GM18858 (cell line): ENCODE measurements at regions not wholly inside any gene's neighbourhood (a gene's known extent, or its start where the extent isn't known, plus 50 kb on each side); places are given as distances from the start of the nearest gene placed in this dataset.
"Not testable (repeated sequence)": the region's sequence is repeated elsewhere in the genome, so short reads cannot be mapped to it uniquely, and the experiment has no call there.

Experiments used
- ATAC-seq: cut with Tn5 transposase; IDR thresholded peaks from one replicate; pipeline ENCODE4 v1.9.1; 2021; ENCODE audit not compliant: unreplicated experiment

DNA sequence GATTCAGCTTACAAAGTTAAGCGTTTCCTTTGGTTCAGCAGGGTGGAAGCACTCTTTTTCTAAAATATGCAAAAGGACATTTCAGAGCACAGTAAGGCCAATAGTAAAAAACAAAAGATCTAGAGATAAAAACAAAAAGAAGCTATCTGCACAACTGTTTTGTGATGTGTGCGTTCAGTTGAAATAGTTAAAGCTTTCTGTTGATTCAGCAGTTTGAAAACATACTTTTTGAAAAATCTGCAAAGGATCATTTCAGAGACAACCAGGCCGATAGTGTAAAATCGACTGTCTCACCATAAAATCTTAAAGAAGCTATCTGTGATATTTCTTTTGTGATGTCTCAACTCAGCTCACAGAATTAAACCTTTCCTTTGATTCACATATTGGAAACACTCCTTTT, 300.0 kb upstream of the ALG10B start:
- no peak for ATAC-seq

DNA sequence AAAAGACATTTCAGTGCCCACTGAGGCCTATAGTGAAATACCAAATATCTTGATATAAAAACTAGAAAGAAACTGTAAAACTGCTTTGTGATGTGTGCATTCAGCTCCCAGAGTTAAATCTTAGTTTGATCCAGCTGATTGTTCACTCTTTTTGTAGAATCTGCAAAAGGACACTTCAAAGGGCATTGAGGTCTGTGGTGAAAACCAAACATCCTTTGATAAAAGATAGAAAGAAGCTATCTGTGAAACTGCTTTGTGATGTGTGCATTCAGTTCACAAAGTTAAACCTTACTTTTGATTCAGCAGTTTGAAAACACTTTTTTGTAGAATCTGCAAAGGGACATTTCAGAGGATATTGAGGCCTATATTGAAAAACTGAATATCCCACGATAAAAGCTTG, 290.7 kb upstream of the ALG10B start:
- no peak for ATAC-seq

- no peak for ATAC-seq
Measured at GRCh38 chr12:38053113-38053512, 263.5 kb upstream of the ALG10B start.

GRCh38 chr12:38053655-38054464, 262.7 kb upstream of the ALG10B start:
- ATAC-seq, result no peak

DNA sequence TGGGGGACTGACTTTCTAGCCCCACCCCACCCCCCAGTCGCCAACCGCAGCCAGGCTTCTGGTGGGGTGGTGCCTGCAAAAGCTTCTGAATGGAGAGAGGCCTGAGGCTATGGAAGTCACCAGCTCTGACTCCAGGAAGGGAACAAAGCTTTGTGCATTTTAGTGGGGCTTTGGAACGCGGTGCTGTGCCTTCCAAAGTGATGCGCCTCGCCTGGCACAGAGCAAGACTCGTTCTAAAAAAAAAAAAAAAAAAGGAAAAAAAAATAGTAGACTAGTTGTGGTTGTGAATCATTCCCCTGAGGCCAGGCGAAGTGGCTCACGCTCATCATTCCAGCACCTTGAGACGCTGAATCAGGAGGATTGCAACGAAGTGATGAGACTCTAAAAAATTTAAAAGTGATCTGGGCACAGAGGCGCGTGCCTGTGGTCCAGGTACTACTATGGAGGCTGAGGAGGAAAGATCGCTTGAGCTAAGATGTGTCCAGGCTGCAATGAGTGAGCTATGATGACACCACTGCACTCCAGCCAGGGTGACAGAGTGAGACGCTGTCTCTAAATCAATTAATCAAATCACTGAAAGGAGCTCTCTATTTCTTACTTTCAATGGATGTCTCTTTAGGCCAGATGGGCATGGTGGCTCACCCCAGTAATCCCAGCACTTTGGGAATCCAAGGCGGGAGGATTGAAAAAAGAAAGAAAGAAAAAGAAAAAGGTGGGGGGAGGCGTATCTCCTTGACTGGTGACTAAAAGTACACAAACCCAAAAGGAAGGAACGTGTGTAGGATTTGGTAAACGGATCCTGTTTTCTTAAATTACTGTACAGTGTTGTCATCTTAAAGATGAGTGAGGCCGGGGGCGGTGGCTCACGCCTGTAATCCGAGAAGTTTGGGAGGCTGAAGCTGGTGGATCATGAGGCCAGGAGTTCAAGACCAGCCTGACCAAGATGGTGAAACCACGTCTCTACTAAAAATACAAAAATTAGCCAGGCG, 259.6 kb upstream of the ALG10B start:
- ATAC-seq, result no peak

- ATAC-seq, result no peak
Measured at GRCh38 chr12:38099686-38100085, 216.9 kb upstream of the ALG10B start.

GRCh38 chr12:38101753-38102152, 214.8 kb upstream of the ALG10B start:
- ATAC-seq, result no peak

GRCh38 chr12:38102197-38102596, 214.4 kb upstream of the ALG10B start:
- ATAC-seq, result no peak

DNA sequence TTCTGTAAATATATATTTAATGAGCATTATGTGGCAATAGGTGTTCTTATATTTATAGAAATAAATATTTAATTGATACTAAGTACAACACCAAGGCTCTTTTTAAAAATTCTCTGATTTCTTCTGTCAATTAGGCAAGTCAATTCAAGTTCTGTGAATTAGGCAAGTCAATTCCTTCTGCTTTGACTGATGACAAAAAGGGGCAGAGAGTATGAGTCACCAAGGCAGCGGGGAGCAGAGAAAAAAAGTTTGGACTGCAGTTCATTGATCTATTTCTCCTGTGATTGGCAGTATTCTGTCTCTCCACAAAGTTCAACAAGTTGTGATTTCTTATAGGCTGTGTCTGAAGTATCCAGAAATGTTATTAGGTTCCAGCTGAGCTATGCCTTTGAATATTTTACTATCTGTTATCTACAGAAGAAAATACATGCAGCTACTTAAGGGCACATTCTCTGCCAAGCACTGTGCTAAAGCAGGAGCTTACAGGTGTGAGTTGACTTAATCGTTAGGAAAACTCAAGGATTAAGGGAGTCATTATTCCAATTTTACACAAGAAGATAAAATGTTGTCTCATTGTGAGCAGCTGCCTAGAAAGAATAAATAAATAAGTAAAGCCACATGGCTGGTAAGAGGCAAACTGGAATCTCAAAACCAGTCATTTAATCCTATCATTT, 206.4 kb upstream of the ALG10B start:
- ATAC-seq, result no peak

DNA sequence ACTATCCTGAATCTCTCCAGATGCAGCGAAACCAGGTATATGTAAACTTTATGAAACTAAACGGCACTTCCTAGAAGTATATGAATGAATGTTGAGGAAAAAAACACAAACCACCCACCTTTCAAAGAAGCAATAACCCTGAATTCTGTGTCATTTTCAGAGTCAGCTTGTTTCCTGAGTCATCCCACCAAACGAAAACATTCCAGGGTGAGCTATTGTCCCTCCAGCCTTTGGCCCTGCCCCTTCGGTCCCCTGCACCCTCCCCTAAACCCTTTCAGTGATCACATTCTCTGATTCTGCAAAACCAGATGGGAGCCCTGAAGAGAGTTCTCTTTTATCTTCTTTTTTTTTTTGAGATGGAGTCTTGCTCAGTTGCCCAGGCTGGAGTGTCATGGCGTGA, 202.6 kb upstream of the ALG10B start:
- ATAC-seq, result no peak

- ATAC-seq, result no peak
Measured at GRCh38 chr12:38116968-38117367, 199.6 kb upstream of the ALG10B start.

GRCh38 chr12:38118632-38119031, 197.9 kb upstream of the ALG10B start:
- no peak for ATAC-seq

DNA sequence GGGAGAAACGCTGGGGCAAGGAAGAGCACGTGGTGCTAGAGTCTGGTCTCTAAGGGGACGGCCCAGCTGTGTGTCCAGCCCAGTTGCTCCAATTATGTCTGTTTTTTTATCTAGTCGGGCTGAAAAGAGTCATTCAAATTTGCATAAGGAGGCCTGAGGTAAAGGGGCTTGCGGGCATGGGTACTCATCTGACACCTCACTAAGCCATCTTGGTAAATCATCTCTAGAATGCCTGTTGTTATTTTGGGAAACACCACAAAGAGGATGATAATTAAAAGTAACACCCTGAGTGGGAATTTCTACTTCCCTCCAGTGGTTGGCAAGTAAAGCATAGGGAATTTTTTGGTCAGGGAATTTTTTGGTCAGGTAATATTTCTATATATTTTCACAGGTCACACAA, 196.1 kb upstream of the ALG10B start:
- ATAC-seq, result no peak

DNA sequence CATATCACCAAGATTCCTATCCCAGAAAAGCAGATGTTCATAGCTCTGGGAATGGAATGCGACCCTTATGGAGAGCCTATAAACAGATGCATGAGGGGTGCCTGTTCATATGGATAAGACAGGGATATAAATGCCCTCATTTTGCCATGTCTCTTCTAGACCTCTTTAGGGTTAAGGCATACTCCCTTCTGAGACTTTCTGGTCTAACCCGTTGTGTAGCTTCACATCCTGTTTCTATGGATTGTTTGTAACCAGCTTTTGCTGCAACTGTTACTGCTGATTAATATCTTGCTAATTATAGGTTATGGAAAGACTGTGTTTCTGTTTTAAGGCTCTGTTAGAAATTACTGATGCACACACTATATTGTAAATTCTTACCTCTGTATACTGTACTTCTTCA, 193.5 kb upstream of the ALG10B start:
- not testable (repeated sequence) for ATAC-seq

DNA sequence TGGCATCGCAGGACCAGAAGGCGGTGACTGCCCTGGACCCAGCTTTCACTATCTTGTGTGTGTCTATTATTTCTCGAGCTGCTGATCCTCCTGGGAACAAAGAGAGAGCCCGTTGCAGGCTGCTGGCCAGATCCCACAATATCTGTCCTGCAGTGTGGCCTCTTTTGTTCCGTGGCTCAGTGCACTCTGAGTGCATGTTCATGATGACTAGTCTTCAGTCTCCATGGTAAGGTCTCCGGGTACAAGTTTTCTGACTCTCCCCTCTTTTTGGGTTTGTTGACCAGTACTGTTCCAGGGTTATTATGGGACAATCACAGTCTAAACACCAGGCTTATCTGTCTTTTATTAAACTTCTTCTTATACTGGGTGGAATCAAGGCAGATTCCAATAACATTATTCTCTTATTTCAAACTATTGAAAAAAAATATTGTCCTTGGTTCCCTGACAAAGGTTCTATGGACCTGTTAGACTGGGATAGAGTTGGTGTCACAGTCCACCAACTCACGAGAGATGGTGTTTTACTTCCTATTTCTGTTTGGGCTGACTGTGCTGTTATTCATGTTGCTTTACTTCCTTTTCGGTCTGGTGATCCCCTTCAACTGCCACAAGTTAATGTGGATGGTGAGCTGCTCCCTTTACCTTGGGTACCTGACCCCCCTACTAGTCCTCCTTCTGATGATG, 192.9 kb upstream of the ALG10B start:
- no peak for ATAC-seq

GRCh38 chr12:38124247-38125012, 192.1 kb upstream of the ALG10B start:
- ATAC-seq, result no peak

DNA sequence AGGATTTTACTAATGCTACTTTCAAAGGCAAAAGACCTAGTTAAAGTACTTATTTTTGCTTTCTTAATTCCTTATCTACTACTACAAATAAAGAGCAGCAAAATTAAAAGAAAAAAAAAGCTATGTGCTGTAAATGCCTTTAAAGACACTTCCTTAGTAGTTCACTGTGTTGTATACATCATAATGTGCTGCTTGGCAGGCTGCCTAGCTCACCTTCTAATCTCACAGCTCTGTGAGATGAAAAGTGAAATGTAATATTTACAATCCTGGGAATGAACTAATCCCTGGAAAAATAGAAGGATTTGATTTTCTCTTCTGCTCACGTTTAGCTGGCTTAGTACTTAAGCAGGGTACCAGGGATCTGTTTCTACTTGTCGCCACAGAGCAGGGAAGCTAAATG, 184.4 kb upstream of the ALG10B start:
- ATAC-seq, result no peak

GRCh38 chr12:38137287-38137686, 179.3 kb upstream of the ALG10B start:
- ATAC-seq, result no peak

DNA sequence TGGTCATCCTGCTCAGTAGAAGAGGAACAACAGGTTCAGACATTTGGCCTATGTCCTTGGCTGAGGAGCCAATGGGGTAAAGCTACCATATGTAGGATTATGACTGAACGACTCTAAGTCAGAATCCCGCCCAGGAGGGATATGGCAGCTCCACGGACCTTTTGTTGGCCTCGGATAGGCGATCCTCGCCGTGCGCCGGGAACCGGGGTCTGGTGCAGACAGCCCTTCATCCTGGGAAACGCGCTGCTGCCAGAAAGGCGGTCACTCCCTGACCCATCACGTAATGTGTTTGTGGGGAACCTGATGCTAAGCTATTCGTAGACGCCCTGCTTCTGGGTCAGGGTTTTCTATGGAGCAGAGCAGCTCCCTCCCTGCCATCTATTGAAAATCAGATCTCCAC, 178.9 kb upstream of the ALG10B start:
- no peak for ATAC-seq
